ENCODE measurements at regions not wholly inside any gene's neighbourhood (a gene's known extent, or its start where the extent isn't known, plus 50 kb on each side); places are given as distances from the start of the nearest gene placed in this dataset.

- TF ChIP-seq CTCF (IDR thresholded peaks at IDR 0.05; ENCODE audit: low read depth, low read length) (no peak), EZH2phosphoT487 (IDR thresholded peaks at IDR 0.05; ENCODE audit: low read depth) (no peak)
These were observed 216.9 kb upstream of the FBXL7 start for GRCh38 chr5:15283076-15283475.

Data from OCI-LY3 (cell line).